Hematopoietic multipotent progenitor cell treated with erythropoietin and hydrocortisone succinate and interleukin-3 and kit ligand, for 8 days (in vitro differentiated cells): ENCODE measurements at regions not wholly inside any gene's neighbourhood (a gene's known extent, or its start where the extent isn't known, plus 50 kb on each side); places are given as distances from the start of the nearest gene placed in this dataset.

Experiments
- DNase-seq: peaks from one replicate; pipeline ENCODE4 v3.0.0-alpha.2; 2015

- DNase-seq: no peak
These were observed 230.1 kb downstream of the BARHL2 start for GRCh38 chr1:90486996-90487395.

GRCh38 chr1:90486134-90486824 lies 230.8 kb downstream of the BARHL2 start:
- DNase-seq: no peak

GRCh38 chr1:90480271-90480835 lies 236.7 kb downstream of the BARHL2 start:
- DNase-seq: no peak

GRCh38 chr1:90476994-90477393 lies 240.1 kb downstream of the BARHL2 start:
- DNase-seq: no peak

- no peak for DNase-seq
These were observed 240.7 kb downstream of the BARHL2 start for GRCh38 chr1:90476411-90476810.

GRCh38 chr1:90475631-90476030 lies 241.5 kb downstream of the BARHL2 start:
- no peak for DNase-seq

- no peak for DNase-seq
These were observed 242.4 kb downstream of the BARHL2 start for GRCh38 chr1:90474731-90475130.

GRCh38 chr1:90474158-90474557 lies 242.9 kb downstream of the BARHL2 start:
- DNase-seq: no peak

GRCh38 chr1:90472775-90473174 lies 244.3 kb downstream of the BARHL2 start:
- no peak for DNase-seq

- no peak for DNase-seq
These were observed 257.5 kb downstream of the BARHL2 start for GRCh38 chr1:90459570-90459969.

GRCh38 chr1:90457985-90458384 lies 259.1 kb downstream of the BARHL2 start:
- DNase-seq: no peak

- no peak for DNase-seq
These were observed 264.6 kb downstream of the BARHL2 start for GRCh38 chr1:90452491-90452890.

GRCh38 chr1:90443354-90443753 lies 273.7 kb downstream of the BARHL2 start:
- no peak for DNase-seq

- DNase-seq: no peak
These were observed 281.8 kb downstream of the BARHL2 start for GRCh38 chr1:90435351-90435750.

- no peak for DNase-seq
These were observed 282.6 kb downstream of the BARHL2 start for GRCh38 chr1:90434460-90434859.

- no peak for DNase-seq
These were observed 300.0 kb downstream of the BARHL2 start for GRCh38 chr1:90417126-90417525.

- DNase-seq: no peak
These were observed 302.9 kb downstream of the BARHL2 start for GRCh38 chr1:90414201-90414600.

- no peak for DNase-seq
These were observed 303.6 kb downstream of the BARHL2 start for GRCh38 chr1:90413519-90413918.

- no peak for DNase-seq
These were observed 304.5 kb downstream of the BARHL2 start for GRCh38 chr1:90412563-90412962.

GRCh38 chr1:90411185-90411584 lies 305.9 kb downstream of the BARHL2 start:
- DNase-seq: no peak

- no peak for DNase-seq
These were observed 309.4 kb downstream of the BARHL2 start for GRCh38 chr1:90407737-90408136.

- no peak for DNase-seq
These were observed 311.4 kb downstream of the BARHL2 start for GRCh38 chr1:90405726-90406125.

- DNase-seq: no peak
These were observed 313.9 kb downstream of the BARHL2 start for GRCh38 chr1:90402893-90403849.

- no peak for DNase-seq
These were observed 317.0 kb downstream of the BARHL2 start for GRCh38 chr1:90400131-90400530.
